ENCODE measurements at regions not wholly inside any gene's neighbourhood (a gene's known extent, or its start where the extent isn't known, plus 50 kb on each side); places are given as distances from the start of the nearest gene placed in this dataset.

DNA sequence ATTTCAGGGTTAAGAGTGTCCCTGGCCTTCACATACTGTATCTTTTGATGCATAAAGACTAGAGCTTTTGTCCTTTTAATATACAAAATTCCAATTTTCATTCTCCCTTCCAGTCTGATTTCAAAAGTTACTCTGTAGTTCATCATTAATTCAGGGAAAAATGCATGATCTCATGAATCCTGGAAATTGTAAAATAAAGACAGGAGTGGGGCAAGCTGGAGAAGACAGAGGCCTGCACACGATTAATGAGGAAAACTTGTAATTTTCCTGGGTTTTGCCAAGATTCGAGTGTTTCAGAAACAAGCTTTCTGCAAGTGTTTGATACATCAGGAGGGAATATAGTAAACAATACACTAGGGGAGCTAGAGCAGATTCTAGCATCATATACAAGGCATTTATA, 947.9 kb downstream of the FAT4 start:
- no peak for DNase-seq

DNA sequence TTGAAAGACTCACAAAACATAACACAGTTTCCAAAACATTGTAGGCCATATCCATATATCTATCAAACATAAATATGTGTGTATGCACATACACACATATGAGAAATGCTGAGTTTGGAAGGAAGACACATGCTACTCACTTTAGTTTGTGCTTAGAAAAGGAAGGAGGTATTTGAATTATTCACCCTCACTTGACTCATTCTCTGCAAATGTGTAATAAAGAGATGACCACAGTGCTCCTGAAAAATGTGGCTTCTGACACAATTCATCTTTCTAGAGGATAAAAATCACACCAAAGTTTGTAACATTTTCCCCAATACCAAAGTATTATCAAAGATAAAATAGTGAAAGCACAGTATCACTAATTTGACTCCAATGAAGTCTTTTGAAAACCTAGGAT, 950.1 kb downstream of the FAT4 start:
- no peak for DNase-seq

DNA sequence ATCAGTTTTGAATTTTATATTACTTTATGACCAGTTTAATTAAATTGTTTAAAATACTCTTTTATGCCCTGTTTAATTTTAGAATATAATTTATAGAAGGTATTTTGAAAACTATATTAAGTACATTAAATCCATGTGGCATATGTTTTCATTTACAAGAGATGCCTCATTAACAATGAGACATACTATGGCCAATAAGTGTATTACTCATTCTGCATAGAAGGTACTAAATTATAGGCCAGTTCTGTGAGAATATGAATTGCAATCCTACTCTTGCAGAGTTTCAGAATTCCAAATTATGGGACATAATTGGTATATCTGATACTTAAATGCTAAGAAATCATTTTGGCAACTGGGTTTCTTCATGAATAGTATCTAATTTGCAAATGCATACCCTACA, 951.1 kb downstream of the FAT4 start:
- DNase-seq, result no peak

DNA sequence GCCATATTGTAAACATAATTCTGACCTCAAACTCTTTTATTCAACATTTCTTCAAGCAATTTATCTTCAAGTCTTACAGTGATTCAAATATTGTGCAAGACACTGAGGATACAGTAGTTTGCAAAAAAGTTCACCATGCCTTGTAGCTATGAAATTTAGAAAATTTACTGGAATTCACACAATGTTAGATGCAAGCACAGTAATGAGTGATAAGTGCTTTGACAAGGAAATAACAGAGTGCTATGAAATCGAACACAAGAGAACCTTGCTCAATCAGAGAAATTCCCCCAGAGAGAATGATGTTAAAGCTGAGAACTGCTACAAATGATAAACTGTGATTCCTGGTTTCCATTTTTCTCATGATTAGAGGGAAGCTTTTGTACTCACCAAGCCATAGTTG, 952.9 kb downstream of the FAT4 start:
- no peak for DNase-seq

DNA sequence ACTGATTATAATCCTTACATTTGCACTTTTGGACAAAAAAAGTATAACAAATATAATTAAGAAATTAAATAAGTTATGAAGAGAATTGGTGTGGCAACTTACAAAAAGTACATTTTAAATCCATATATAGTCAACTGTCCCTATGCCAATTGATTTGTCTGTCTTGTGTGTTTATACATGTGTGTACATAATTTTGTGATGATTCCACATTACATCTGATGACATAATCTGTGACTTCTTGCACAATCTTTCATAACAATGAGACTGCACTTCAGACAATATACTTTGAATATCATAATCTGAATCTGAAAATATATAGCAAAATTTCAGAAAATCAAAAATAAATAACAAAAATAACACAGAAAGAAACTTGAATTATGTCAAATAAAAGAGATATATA, 953.4 kb downstream of the FAT4 start:
- no peak for DNase-seq

DNA sequence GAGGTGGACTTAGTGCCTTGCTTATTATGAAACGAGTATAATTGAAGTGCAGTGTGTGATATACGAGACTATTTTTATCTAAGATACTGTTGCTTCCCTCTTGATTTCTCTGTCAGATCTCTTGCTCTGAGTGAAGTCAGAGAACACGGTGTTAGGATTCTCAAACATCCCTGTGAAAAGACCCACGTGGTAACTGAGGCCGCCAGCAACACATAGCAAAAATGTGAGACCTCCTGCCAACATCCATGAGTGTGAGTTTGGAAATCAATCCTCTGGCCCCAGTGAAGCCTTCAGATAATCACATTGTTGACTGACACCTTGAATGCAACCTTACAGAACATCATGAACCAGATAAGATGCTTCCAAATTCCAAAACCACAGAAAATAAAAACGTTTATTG, 954.4 kb downstream of the FAT4 start:
- DNase-seq, result no peak

DNA sequence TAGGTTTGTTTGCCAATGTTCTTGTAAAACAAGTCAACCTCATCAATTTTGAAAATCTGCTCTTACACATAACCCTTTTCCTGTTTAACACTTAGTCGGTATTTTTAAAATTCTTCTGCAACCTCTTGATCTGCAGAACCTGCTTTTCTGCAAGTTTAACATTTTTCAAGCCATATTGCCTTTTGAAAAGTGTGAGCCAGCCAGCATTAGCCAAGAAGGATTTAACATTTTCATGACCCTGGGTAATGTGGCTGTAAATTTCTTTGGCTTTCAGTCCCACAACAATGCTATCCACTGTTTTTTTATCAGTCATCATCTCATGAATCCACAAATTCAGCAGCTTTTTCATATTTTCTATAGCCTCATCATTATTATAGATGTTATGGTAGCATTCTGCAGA, 956.5 kb downstream of the FAT4 start:
- DNase-seq, result no peak

DNA sequence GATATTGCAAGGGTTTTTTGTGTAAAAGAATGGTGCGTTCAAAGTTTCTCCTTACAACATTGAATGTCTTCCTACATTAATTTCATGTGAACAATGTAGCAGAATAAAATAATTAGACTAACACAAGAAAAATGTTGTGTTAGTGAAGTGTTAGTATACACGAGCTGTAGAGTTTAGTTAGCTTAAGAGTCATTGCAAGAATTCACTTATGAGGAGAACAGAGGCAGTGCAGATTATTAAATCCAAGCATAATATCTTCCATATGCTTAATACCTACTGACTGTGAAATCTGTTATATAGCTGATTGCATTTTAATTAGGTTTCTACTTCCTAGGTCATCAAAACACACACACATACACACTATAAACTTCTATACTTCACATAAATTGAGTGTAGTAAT, 959.0 kb downstream of the FAT4 start:
- DNase-seq, result no peak

DNA sequence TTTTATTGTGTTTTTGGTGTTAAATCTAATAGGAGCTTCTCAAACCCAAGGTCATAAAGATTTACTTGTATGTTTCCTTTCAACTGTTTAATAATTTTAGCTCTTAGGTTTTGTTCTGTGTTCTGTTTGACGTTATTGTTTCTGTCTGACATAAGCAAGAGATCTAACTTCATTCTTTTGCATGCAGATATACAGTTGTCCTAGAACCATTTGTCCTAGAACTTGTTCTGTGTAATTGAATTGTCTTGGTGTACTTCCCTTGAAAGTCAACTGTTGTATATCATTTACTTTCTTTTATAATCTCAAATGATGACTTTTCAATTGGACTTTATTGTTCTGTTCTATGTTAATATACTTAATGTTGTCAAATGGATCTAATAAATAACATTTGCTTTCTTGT, 977.1 kb downstream of the FAT4 start:
- DNase-seq, result no peak

DNA sequence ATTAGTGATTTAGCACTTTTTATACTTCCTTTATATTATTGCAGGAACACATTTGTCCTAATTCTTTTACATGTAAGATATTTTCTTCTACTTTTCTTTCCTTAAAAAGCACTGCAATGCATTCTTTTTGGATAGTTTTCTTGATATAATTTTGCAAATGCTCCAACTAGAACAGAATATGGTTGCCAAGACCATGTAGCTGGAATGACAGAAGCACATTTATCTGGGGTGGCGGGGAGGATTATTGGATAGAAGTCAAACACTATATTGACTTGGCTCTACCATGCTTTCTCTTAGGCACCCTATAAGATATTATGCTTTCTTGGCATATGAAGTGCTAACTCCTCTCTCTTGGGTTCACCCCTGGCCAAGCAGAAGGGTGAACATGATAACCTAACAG, 983.5 kb downstream of the FAT4 start:
- DNase-seq, result no peak

DNA sequence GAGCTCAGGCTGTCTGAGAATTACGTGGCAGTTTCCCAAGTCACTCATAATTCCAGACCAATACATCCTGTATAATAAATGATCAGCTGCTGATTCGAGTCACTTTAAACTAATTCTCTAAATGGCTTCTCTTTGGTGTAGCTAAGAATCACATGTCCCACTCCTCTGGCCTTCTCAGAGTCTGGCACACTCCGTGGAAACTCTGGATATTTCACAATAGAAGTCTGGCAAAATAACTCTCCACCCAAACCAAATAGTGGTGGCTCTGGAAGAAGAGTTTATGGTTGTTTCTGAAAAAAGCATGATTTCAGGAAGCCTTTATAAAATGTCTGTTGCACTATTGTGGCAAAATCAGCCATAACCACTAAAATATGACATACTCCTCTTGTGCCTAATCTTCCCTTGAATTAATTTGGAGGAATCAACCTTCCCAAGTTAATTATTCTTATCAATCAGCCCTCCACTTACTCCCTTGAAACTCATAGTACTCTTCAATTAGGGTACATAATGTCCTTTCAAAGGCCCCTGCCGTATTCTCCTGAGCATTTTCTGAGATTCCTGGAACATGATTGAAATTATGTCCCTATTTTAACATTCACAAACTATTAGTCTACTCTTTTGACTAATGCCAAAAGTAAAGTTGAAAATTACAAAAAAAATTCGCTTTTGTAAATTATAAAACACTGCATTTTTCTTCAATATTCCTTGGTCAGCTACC, 991.6 kb downstream of the FAT4 start:
- DNase-seq, result no peak

DNA sequence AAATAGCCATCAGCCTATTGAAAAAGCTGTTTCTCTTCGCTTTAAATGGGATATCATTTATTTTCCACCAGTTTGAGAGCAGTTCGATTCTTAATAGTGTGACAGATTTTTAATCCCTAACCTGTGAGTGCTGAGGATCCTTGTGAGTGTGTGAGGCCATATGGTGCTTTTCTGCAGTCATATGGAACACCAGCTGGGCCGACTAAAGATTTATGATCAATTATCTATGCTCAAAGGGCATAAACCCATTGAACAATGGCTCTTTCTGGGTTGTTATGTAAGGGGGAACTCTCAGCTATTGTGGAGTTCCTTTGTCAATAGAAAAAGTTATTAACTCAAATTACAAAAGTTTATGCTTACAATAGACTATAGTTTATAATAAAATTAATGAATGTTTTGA, 1003.6 kb downstream of the FAT4 start:
- DNase-seq, result no peak

DNA sequence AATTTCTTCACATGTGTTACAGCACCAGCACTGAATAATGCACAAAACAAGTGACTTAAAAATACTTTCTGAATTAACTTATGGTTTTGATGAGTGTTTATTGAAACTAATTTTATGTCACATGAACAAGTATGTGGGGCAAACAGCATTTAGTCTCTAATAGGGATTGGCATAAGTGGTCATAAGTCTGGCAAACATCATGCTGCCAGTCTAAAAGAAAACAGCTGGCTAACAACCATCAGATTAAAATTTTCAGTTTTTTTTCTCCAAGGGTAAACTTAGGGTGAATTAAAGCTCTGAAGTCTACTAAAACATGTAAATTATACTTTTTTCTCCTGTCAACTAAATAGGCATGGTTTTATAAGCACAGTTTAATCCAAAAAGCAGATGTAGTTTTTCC, 1014.2 kb downstream of the FAT4 start:
- no peak for DNase-seq

DNA sequence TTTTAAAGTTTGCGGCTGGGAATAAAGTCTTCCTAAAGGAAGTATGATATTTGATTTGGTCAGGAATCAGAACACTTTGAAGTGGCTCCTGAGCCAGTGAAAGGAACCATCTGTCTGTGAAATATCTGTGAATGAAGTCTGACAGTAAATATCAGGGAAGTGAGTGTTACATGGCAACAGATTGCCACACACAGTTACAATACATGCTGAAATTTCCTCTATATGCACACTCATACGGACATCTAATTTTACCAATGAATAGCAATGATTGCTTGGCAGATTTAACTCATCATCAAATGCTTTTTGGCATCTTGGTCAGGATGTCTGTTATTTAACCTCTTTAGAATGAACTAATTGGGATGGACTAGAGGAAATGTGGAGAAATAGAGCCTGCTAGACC, 1023.8 kb downstream of the FAT4 start:
- no peak for DNase-seq

DNA sequence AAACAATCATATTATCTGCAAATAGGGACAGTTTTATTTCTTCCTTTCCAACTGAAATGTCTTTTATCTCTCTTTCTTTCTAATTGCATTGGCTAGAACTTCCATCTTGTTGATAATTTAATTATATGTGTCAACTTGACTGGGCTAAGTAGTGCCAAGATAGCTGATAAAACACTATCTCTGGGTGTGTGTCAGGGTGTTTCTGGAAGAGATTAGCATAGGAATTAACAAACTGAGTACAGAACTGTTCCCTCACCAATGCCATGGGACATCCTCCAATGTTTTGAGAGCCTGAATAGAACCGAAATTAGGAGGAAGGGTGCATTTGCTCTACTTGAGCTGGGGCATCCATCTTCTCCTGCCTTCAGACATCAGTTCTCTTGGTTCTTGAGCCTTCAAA, 1027.2 kb downstream of the FAT4 start:
- DNase-seq, result no peak

DNA sequence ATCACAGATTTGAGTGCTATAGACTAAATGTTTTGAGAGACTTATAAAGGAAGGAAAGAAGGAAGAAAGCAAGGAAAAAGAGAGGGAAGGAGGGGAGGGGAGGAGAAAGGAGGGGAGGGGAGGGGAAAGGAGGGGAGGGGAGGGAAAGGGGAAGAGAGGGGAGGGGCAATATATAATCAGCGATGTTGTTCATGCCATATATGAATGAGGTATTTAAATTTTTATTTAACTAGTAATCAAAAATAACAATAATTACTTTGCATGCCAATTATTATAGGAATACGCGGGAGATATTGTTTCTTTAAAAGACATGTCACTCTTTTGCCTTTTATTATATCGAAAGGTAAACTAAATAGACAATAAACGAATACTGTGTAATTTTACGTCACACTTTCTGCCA, 1029.7 kb downstream of the FAT4 start:
- DNase-seq, result no peak

DNA sequence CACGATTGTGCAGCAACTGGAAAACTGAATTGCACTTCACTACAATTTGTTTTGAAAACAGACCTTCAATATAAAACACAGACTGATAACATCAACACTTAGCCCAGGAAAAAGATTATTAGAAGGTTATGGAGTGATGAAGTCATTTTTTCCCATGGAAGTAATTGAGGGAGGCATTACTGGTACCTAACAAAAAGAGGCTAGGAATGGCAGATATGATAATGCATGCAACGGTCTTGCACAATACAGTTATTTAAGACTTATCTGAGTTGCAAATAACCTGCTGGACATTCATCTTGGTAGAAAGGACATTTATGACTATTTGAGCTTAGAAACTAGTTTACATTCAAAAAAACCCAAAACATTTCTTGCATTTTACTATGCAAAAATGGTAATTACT, 1031.9 kb downstream of the FAT4 start:
- no peak for DNase-seq

DNA sequence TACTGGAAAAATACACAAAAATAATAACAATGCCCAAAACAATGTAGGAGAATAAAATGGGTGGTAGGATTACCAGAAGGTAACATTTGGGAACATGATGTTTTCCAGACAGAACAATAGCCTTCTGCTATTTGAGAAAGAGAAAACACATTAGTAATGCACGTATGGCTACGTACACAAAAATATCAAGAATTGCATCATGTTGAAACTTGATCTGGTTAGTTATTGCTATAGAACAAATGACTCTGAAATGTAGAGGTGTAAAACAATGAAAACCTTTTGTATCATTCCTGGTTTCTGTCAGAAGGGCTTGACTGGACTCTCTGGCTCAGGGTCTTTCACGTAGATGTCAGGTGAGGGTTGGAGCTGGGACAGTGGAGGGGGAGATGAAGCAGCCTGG, 1040.0 kb downstream of the FAT4 start:
- DNase-seq, result no peak

DNA sequence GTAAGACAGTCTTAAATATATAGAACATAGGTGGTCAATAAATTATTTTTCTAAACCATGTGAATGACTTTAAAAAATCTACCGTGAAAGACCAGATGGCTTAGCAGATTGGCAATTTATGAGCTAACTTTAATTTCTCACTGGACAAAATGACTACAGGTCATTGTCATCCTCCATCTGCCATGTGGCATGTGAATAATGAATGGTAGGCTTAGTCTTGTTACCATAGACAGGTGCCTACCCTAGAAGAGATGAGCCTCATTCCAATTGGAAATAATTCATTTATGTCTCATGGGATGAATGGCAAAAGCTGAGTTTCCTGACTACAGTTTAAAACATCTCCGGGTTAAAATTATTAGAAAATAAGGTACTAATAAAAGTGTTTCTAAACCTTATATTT, 1043.3 kb downstream of the FAT4 start:
- no peak for DNase-seq

DNA sequence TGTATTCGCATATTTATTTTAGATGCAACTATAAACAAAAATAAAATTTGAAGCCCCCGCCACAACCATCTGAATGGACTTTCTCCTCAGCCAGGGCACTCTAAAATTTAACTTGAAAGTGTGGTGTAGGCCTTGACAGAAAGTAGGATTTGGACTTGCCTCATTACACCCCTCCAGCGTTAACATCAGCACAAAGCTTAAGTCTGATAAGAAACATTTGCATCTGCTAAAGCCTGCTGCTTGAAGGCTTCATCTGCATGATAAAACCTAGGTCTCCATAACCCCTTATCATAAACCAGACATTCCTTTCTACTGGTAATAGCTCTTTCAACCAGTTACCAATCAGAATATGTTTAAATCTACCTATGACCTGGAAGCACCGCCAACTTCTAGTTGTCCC, 1046.5 kb downstream of the FAT4 start:
- no peak for DNase-seq

DNA sequence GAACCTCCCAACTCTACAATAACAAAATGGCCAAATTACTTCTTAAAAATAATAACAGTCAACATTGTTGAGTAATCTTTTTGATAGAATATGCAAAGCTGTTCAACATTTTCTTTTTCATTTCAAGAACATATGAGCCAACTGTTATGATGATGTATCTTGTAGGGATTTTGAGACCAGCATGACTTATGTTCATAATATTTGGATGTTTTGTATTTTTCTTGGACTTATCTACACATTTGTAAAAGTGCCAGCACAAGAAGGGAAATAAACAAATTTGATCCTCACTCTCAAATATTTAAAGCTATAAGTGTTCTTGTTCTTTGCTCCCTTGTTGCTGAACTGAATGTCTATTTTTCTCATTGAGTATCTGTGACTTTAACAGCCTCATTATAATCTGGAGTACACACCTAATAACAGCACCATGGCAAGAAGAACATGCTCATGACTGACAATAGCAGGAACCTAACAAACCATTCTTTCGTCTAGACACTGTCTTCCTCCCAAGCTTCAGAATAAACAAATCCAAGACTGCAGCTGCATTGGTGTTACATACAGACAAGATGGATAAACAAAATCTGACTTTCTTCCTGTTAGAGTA, 1049.7 kb downstream of the FAT4 start:
- no peak for DNase-seq

DNA sequence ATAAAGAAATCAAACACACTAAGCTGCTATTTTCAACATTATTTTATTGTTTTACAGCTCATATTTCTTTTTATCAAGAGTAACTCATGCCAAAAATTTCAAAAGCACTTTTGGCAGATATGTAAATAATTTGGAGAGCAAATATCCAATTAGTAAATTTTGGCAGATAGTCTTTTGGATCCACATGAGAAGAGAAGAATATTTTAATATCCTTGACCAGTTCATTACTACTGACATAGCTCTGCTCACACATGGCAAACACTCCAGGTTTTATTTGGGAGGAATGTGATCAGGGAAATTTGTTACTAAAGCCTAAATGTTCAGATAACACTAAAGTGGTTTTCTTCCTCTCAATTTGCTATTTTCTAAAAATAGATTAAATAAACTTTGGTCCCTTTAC, 1054.3 kb downstream of the FAT4 start:
- no peak for DNase-seq

DNA sequence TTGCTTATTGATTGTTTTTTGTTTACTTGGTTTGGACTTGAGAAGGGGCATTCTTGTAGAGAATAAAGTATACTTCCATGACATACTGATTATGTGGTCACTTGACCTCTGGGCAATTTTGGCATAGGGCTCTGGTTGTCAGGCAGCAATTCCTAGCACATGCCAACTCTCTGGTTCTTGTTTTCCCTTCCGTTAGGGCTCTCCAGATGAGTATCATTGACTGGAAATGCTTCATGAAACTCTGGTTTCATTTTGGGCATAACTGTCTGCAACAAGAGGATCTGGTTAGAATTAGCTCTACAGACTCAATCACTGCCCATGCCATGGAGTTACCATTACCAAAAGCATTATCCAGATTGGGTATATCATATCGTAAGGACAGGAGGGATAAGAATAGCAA, 1057.9 kb downstream of the FAT4 start:
- no peak for DNase-seq

DNA sequence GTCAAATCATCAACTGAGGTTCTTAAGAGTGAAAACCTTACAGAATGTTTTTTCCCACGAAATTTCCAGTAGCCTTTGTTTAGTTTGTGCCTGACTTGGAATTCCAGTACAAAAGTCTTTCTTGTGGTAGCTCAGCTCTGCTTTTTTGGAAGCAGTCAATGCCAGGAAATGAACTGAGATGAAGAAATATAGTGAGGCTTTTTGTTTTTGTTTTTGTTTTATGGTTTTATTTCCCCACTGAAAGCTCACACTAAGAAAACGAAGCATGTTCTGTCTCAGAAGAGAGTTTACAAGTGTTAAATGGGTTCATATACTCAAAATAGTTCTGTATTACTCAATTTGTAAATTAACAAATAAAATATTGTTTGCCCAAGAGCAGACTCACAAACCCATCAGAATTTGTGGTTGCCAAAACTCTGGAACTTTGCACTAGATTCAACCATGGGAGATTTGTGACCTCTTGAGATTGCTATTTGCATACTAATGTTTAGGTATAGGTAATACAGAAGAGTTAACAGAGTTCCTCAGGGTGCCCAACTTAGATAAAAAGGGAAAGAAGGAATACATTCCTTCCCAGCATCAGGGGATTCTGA, 1060.8 kb downstream of the FAT4 start:
- no peak for DNase-seq

DNA sequence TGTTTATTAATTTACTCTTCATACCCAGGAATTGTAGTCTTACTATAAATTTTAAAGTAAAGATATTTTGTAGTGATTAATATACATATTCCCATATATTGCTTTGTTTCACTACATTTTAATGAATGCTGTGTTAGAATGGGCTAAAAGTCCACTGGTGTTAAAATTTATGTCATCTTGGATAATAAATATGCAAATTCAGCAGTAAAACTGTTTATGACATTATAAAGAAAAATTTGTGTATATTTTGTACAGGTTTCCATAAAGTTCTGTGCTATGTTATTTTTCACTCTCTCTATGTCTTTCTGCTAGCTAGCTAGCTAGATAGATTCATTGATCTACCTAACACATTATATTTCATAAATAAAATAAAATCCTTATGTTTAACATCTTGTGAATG, 1071.2 kb downstream of the FAT4 start:
- no peak for DNase-seq

Measured in NCI-H748 treated with DMSO at 0.1 percent for 48 hours (cell line).